ENCODE measurements at regions not wholly inside any gene's neighbourhood (a gene's known extent, or its start where the extent isn't known, plus 50 kb on each side); places are given as distances from the start of the nearest gene placed in this dataset.

GRCh38 chr14:40762685-40763084, 844.0 kb upstream of the LRFN5 start (continued):
- no peak for TF ChIP-seq SIN3A (IDR thresholded peaks at IDR 0.05; ENCODE audit: borderline replicate concordance, low read depth, low read length)
- TF ChIP-seq JUND (IDR thresholded peaks at IDR 0.05): no peak
- no peak for TF ChIP-seq EP300 (IDR thresholded peaks at IDR 0.05; ENCODE audit: borderline replicate concordance in 1 of 2, low read depth in 1 of 2, low read length in 1 of 2)
- no peak for TF ChIP-seq CHD2 (IDR thresholded peaks at IDR 0.05; ENCODE audit: low read length, partially characterized antibody)
- no peak for TF ChIP-seq FOSL2 (IDR thresholded peaks at IDR 0.05; ENCODE audit: borderline replicate concordance, low read depth)
- TF ChIP-seq TEAD4 (IDR thresholded peaks at IDR 0.05; ENCODE audit: borderline replicate concordance, insufficient read depth): no peak
- TF ChIP-seq MEF2A (IDR thresholded peaks at IDR 0.05; ENCODE audit: borderline replicate concordance, low read depth): no peak
- no peak for TF ChIP-seq GABPA (IDR thresholded peaks at IDR 0.05; ENCODE audit: low read depth)
- no peak for TF ChIP-seq FOXJ3 (CRISPR knock-in tag; IDR thresholded peaks at IDR 0.05)
- TF ChIP-seq RAD21 (IDR thresholded peaks at IDR 0.05; ENCODE audit: low read length): no peak
- TF ChIP-seq PBX3 (IDR thresholded peaks at IDR 0.05): no peak
- TF ChIP-seq USF1 (IDR thresholded peaks at IDR 0.05; ENCODE audit: borderline replicate concordance, low read depth): no peak

GRCh38 chr14:40762177-40762576, 844.5 kb upstream of the LRFN5 start:
- CTCF ChIA-PET: no interaction called here
- H3K4me1 ChIP-seq (ENCODE audit: control insufficient read depth in 1 of 2, insufficient read depth in 2 of 2, low read depth in 1 of 2, low read length in 1 of 2): no peaks in the 10 kb centered on the region
- H3K36me3 ChIP-seq (replicated peaks in 1 of 2; ENCODE audit: control insufficient read depth in 1 of 2, insufficient read depth in 2 of 2, low read length in 1 of 2): no peaks in the 10 kb centered on the region
- H3K79me2 ChIP-seq (ENCODE audit: insufficient read depth): no peaks in the 10 kb centered on the region
- no peak overlapping the region for H3K4me2 ChIP-seq
- POLR2A ChIA-PET: no interaction called here
- no peak for DNase-seq
- H3K9ac ChIP-seq: no peak overlapping the region
- no peaks in the 10 kb centered on the region for H3K27me3 ChIP-seq (ENCODE audit: insufficient read depth)
- H3K9me2 ChIP-seq: no peaks in the 10 kb centered on the region
- 0% methylated on average over 2 of the region's 2 CpGs for WGBS (ENCODE audit: low lambda C conversion rate)
- TF ChIP-seq REST (IDR thresholded peaks at IDR 0.05; ENCODE audit: low read depth, low read length) (no peak), PBX3 (IDR thresholded peaks at IDR 0.05) (no peak), RXRA (IDR thresholded peaks at IDR 0.05; ENCODE audit: borderline replicate concordance, low read depth) (no peak), FOXM1 (IDR thresholded peaks at IDR 0.05; ENCODE audit: low read depth) (no peak), TCF12 (IDR thresholded peaks at IDR 0.05) (no peak), MAX (IDR thresholded peaks at IDR 0.05; ENCODE audit: low read depth) (no peak), FOSL2 (IDR thresholded peaks at IDR 0.05; ENCODE audit: borderline replicate concordance, low read depth) (no peak), ELF1 (IDR thresholded peaks at IDR 0.05) (no peak), NFIC (IDR thresholded peaks at IDR 0.05; ENCODE audit: borderline replicate concordance) (no peak), TAF1 (IDR thresholded peaks at IDR 0.05; ENCODE audit: borderline replicate concordance, low read depth, low read length) (no peak), ZBTB33 (IDR thresholded peaks at IDR 0.05; ENCODE audit: borderline replicate concordance, low read depth) (no peak), FOXJ3 (CRISPR knock-in tag; IDR thresholded peaks at IDR 0.05) (no peak), USF1 (IDR thresholded peaks at IDR 0.05; ENCODE audit: borderline replicate concordance, low read depth) (no peak)
- H2AFZ ChIP-seq (ENCODE audit: low read depth): no peak overlapping the region
- no peak overlapping the region for H3K27ac ChIP-seq (ENCODE audit: low read depth in 2 of 2, low read length in 1 of 2)
- H3K4me3 ChIP-seq (ENCODE audit: low read depth in 2 of 2, low read length in 1 of 2): no peak overlapping the region
- no peaks in the 10 kb centered on the region for H3F3A ChIP-seq (replicated peaks; ENCODE audit: insufficient read depth)
- H3K9me3 ChIP-seq: no peaks in the 10 kb centered on the region
- no peaks in the 10 kb centered on the region for H4K20me1 ChIP-seq (ENCODE audit: insufficient read depth)
